ENCODE measurements at regions not wholly inside any gene's neighbourhood (a gene's known extent, or its start where the extent isn't known, plus 50 kb on each side); places are given as distances from the start of the nearest gene placed in this dataset.

DNA sequence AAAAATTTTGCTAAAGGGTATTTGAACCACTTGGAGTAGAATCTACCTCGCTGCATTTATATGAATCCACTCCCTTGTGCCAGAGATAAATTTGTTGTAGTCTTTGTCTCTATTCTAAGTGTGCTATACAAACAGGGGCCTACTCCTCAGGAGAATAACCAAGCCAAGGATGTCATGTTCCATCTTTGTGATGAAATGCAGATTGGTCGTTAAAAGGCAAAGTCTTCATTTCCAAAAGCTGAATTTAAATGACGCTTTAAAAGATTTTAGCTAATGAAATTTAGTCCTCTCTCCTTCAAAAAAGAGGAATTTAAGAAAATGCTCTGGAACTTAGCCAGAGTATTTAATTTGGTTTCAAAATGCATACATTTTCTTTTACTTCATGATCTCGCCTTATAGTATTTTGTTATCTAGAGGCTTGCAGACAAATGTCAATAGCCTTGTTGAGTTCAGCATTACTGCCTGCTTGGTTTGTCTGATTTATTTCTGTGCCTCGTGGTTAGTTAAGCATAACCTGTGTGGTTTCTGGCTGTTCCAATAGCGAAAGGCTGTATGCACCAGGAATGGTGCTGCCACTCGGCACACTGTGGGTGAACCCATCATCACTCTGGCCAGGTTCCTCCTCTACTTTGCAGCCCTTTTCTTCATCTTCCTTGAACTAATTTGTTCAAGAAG, 417.6 kb downstream of the ZNF521 start:
- H3K36me3 ChIP-seq (ENCODE audit: control insufficient read depth, insufficient read depth, low read length), result no peaks in the 10 kb centered on the region
- in situ Hi-C loops (cut with HindIII; ENCODE audit: low pct_unique_long_range_greater_than_20kb, low sequenced_read_pairs) (no loop called here), intact Hi-C loops (cut with micrococcal nuclease; ENCODE audit: unreplicated experiment) (loop anchor here (5.0 kb wide), 1 partner anchor 52 kb away; no protein-coding TSS in a partner anchor)
- ChIA-PET POLR2A (no interaction called here), CTCF (no interaction called here)
- no peak overlapping the region for H3K27ac ChIP-seq (ENCODE audit: low read length)
- ATAC-seq, result no peak
- TF ChIP-seq POLR2AphosphoS5 (IDR thresholded peaks at IDR 0.05; ENCODE audit: low read depth, low read length), result no peak
- no peak for TF ChIP-seq CTCF (IDR thresholded peaks at IDR 0.05)
- no peak for TF ChIP-seq REST (IDR thresholded peaks at IDR 0.05; ENCODE audit: insufficient read depth in 1 of 2, low read depth in 2 of 2, low read length in 1 of 2)
- no peak for TF ChIP-seq TCF7L2 (IDR thresholded peaks at IDR 0.05; ENCODE audit: low read depth, low read length)
- no peak for TF ChIP-seq SIN3A (IDR thresholded peaks at IDR 0.05; ENCODE audit: borderline replicate concordance, insufficient read depth, low read depth, low read length)
- no peak for DNase-seq (ENCODE audit: low read depth, low spot score)
- no peak overlapping the region for H3K4me3 ChIP-seq (ENCODE audit: low read depth in 2 of 2, low read length in 2 of 2)
- BruUV-seq (replicated peaks), result no TSS peak
- H3K9me3 ChIP-seq (ENCODE audit: control insufficient read depth, insufficient read depth, low read depth, low read length), result no peaks in the 10 kb centered on the region
- no peaks in the 10 kb centered on the region for H3K27me3 ChIP-seq (ENCODE audit: control insufficient read depth, insufficient read depth, low read length)
- H3K4me1 ChIP-seq (ENCODE audit: control insufficient read depth, insufficient read depth, low read length), result no peaks in the 10 kb centered on the region; the same call in 1 of the 2 replicates

DNA sequence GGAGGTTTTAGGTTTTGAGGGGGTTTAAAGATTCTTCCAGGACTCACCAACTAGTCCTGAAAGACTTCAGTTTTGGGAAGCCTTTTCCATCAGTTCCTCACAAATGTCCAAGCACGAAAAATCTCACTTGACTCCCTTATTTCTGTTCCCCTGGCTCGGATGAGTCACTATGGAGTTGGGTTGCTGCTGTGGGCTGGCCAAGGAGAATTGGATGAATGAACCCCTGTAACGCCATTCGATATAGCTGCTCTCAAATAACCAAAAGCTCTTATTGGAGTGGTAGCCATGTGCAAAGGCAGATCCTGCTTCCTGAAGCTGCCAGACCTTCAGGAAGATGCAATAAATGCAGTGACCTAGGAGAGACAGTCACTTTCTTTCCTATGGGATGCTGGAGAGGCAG, 417.0 kb downstream of the ZNF521 start:
- intact Hi-C loops (cut with micrococcal nuclease; ENCODE audit: unreplicated experiment), result no loop called here
- no peaks in the 10 kb centered on the region for H3K27me3 ChIP-seq (ENCODE audit: control insufficient read depth, insufficient read depth, low read length)
- ATAC-seq (no peak), DNase-seq (ENCODE audit: low read depth, low spot score) (no peak)
- no peaks in the 10 kb centered on the region for H3K36me3 ChIP-seq (ENCODE audit: control insufficient read depth, insufficient read depth, low read length)
- ChIA-PET POLR2A (no interaction called here), CTCF (no interaction called here)
- H3K4me1 ChIP-seq (ENCODE audit: control insufficient read depth, insufficient read depth, low read length), result no peaks in the 10 kb centered on the region; the same call in 1 of the 2 replicates
- TF ChIP-seq SIN3A (IDR thresholded peaks at IDR 0.05; ENCODE audit: borderline replicate concordance, insufficient read depth, low read depth, low read length) (no peak), CTCF (IDR thresholded peaks at IDR 0.05) (no peak), REST (IDR thresholded peaks at IDR 0.05; ENCODE audit: insufficient read depth in 1 of 2, low read depth in 2 of 2, low read length in 1 of 2) (no peak), TCF7L2 (IDR thresholded peaks at IDR 0.05; ENCODE audit: low read depth, low read length) (no peak), POLR2AphosphoS5 (IDR thresholded peaks at IDR 0.05; ENCODE audit: low read depth, low read length) (no peak)
- in situ Hi-C loops (cut with HindIII; ENCODE audit: low pct_unique_long_range_greater_than_20kb, low sequenced_read_pairs), result no loop called here
- H3K4me3 ChIP-seq (ENCODE audit: low read depth in 2 of 2, low read length in 2 of 2), result no peak overlapping the region
- BruUV-seq (replicated peaks), result no TSS peak
- H3K9me3 ChIP-seq (ENCODE audit: control insufficient read depth, insufficient read depth, low read depth, low read length), result no peaks in the 10 kb centered on the region
- H3K27ac ChIP-seq (ENCODE audit: low read length), result no peak overlapping the region
